Prostate gland (tissue), 1 donor: ENCODE measurements at regions not wholly inside any gene's neighbourhood (a gene's known extent, or its start where the extent isn't known, plus 50 kb on each side); places are given as distances from the start of the nearest gene placed in this dataset.

ENCODE experiments used
- POLR2A ChIP-seq: fragments of 450-650 bp; IDR thresholded peaks from one replicate; pipeline ENCODE4 v1.6.1; 2016; ENCODE audit warnings: antibody characterized with exemption, mild to moderate bottlenecking
- POLR2AphosphoS5 ChIP-seq: sonication (generic); formaldehyde crosslinking; IDR thresholded peaks from one replicate; pipeline ENCODE4 v1.6.1; 2017; ENCODE audit warnings: antibody characterized with exemption

- no peak for TF ChIP-seq POLR2A
- no peak for TF ChIP-seq POLR2AphosphoS5
Observed at GRCh38 chr3:22451501-22451900, 700.5 kb upstream of the ZNF385D start.
